ENCODE measurements at regions not wholly inside any gene's neighbourhood (a gene's known extent, or its start where the extent isn't known, plus 50 kb on each side); places are given as distances from the start of the nearest gene placed in this dataset.

DNA sequence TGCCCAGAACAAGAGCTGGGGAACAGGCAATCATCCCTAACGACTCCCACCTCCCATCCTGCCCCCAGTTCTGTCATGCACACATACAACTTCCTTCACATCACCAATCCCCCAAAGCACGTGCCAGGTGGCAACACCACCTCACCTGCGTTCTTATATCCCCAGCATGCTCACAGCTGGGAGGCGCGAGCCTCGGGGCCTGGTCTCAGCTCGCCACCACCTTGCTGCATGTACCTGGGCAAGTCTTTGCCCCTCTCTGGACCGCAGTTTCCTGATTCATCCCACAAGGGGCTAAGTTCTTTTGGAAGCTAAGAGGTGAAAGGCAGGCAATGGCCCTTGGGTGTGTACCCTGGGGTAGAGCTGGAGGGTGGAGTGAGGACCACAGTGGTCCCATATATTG lies 119.2 kb upstream of the PJA1 start:
- Histone ChIP-seq H3K27me3 (no peaks in the 10 kb centered on the region), H3K27ac (no peak overlapping the region), H3K9me3 (no peaks in the 10 kb centered on the region), H3K4me1 (no peaks in the 10 kb centered on the region), H3K9ac (ENCODE audit: low read depth in 2 of 2, low read length in 2 of 2) (no peak overlapping the region), H3K4me3 (no peak overlapping the region), H3K36me3 (no peaks in the 10 kb centered on the region)
- DNase-seq, result no peak
- intact Hi-C loops (cut with DNase I), result loop anchor here (5.0 to 10.0 kb wide), 3 partner anchors 150 to 550 kb away; partner anchors contain the start of gene EFNB1
- TF ChIP-seq, protein P1, sequence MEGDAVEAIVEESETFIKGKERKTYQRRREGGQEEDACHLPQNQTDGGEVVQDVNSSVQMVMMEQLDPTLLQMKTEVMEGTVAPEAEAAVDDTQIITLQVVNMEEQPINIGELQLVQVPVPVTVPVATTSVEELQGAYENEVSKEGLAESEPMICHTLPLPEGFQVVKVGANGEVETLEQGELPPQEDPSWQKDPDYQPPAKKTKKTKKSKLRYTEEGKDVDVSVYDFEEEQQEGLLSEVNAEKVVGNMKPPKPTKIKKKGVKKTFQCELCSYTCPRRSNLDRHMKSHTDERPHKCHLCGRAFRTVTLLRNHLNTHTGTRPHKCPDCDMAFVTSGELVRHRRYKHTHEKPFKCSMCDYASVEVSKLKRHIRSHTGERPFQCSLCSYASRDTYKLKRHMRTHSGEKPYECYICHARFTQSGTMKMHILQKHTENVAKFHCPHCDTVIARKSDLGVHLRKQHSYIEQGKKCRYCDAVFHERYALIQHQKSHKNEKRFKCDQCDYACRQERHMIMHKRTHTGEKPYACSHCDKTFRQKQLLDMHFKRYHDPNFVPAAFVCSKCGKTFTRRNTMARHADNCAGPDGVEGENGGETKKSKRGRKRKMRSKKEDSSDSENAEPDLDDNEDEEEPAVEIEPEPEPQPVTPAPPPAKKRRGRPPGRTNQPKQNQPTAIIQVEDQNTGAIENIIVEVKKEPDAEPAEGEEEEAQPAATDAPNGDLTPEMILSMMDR (IDR thresholded peaks at IDR 0.05), result no peak

DNA sequence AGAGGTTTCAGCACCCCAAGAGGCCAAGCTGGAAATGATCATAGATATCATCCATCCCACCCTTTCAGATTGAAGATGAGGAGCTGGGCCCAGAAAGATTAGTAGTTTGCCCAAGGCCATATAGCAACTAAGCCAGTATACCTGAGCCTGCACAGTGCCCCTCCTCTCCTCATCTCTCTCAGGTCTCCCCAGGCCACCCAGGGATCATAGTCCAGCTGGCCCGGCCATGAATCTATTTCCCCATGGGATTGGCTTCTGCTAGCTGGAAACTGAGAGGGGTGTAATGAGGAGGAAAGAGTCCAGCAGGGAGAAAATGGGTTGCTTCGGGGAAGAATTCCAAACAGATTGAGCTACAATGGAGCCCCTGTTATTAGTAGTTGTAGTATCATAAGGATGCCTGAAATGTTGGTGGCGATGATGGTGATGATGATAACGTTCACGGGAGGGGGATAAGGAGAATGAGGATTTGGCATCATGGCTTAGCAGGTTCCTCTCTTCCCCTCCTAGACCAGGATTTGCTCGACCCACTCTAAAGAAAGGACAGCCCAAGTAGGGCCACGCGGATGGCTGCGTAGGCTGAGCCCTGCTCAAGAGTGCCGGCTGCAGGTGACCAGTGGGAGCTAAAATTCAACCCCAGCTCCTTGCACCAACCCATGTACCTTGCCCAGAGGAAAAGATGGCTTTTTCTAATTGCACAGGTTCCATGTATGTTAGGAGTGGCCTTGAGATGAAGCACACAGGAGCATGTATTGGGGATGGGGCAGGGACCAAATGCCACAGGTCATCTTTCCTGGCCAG lies 117.8 kb upstream of the PJA1 start:
- Histone ChIP-seq H3K27me3 (no peaks in the 10 kb centered on the region), H3K9ac (ENCODE audit: low read depth in 2 of 2, low read length in 2 of 2) (no peak overlapping the region), H3K9me3 (no peaks in the 10 kb centered on the region), H3K36me3 (no peaks in the 10 kb centered on the region), H3K27ac (no peak overlapping the region), H3K4me3 (no peak overlapping the region), H3K4me1 (no peaks in the 10 kb centered on the region)
- TF ChIP-seq, protein P1 (IDR thresholded peaks at IDR 0.05), result no peak
- no peak for DNase-seq
- intact Hi-C loops (cut with DNase I), result loop anchor here (5.0 to 10.0 kb wide), 3 partner anchors 148 to 548 kb away; partner anchors contain the start of gene EFNB1

DNA sequence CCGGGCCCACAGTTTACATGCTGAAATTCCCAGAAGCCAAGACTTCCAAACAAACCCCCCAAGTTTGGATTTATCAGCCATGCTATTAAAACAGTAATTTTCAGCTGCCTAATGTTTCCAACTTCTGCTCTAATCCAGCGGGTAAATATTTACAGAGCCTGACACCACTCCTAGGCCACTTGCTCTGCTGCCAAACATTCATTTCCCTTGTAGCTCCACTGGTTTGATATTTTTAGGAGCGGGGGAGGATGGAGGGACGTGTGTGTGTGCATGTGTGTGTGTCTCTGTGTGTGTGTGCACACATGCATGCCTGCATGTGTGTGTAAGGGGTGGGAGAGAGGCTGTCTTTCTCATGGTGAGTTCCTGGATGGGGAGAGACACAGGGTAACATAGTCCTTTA lies 115.7 kb upstream of the PJA1 start:
- intact Hi-C loops (cut with DNase I), result loop anchor here (5.0 to 10.0 kb wide), 3 partner anchors 146 to 546 kb away; partner anchors contain the start of gene EFNB1
- Histone ChIP-seq H3K27ac (no peak overlapping the region), H3K27me3 (no peaks in the 10 kb centered on the region), H3K9me3 (no peaks in the 10 kb centered on the region), H3K4me3 (no peak overlapping the region), H3K36me3 (no peaks in the 10 kb centered on the region), H3K9ac (ENCODE audit: low read depth in 2 of 2, low read length in 2 of 2) (no peak overlapping the region), H3K4me1 (no peaks in the 10 kb centered on the region)
- DNase-seq, result no peak
- TF ChIP-seq, protein P1 (IDR thresholded peaks at IDR 0.05), result no peak

DNA sequence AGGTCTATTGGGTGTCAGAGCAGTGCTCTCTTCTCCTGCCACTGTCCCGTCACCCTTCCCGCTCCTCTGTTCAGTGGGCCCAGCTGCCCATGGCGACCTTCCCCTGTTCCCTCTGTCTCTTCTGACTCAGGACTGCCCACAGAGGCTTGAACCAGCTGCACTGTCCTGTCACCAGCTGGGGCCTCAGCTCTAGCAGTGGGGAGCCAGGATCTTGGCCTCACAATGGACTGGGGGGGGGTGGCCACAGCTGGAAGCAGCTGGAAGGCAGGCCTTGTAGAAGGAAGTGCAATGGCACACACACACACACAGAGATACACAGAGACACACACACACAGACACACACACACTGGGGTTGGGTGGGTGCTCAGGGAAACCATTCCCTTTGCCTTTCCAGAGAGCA lies 114.0 kb upstream of the PJA1 start:
- no peak overlapping the region for H3K9ac ChIP-seq (ENCODE audit: low read depth in 2 of 2, low read length in 2 of 2)
- H3K4me1 ChIP-seq, result no peaks in the 10 kb centered on the region
- DNase-seq, result no peak
- intact Hi-C loops (cut with DNase I), result no loop called here
- H3K36me3 ChIP-seq, result no peaks in the 10 kb centered on the region
- TF ChIP-seq, protein P1 (IDR thresholded peaks at IDR 0.05), result no peak
- no peaks in the 10 kb centered on the region for H3K27me3 ChIP-seq
- H3K4me3 ChIP-seq, result no peak overlapping the region
- no peaks in the 10 kb centered on the region for H3K9me3 ChIP-seq
- H3K27ac ChIP-seq, result no peak overlapping the region

DNA sequence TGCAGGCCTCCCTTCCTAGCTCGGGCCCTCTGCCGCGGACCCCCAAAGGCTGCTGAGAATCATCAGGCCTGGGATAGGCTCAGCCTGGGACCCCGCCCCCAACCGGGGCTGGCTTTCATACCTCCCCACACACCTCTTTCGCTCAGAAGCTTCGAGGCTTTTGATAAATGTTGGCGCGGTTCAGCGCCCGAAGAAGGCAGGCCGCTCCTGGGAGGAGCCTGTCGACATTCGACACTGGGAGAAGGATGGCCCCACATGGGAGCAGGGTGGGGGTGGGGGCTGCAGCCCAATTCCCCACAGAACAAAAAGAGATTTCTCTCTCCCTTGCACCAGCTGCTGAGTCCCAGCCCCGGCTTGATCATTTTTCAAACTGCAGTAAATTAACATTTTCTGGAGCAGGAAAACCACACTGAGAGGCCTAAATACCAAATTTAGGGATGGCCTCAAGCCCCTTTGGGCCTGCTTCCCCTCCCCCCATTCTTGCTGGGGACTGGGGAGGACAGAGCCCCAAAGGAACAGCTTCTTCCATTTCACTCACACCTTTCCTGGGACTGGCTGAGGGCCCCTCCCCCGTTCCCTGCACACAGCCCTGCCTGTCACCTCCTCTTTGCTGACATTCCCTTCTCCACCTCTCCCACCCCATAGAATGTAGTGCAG lies 112.9 kb upstream of the PJA1 start:
- Histone ChIP-seq H3K36me3 (no peaks in the 10 kb centered on the region), H3K4me1 (no peaks in the 10 kb centered on the region), H3K9ac (ENCODE audit: low read depth in 2 of 2, low read length in 2 of 2) (no peak overlapping the region), H3K27ac (no peak overlapping the region), H3K4me3 (no peak overlapping the region), H3K9me3 (no peaks in the 10 kb centered on the region), H3K27me3 (no peaks in the 10 kb centered on the region)
- TF ChIP-seq, protein P1 (IDR thresholded peaks at IDR 0.05), result no peak
- DNase-seq, result no peak
- intact Hi-C loops (cut with DNase I), result no loop called here

Measured in colonic mucosa (tissue), 4 donors.